Left lobe of liver (tissue), 2 donors: ENCODE measurements at regions not wholly inside any gene's neighbourhood (a gene's known extent, or its start where the extent isn't known, plus 50 kb on each side); places are given as distances from the start of the nearest gene placed in this dataset.

Source experiments
- ATAC-seq: fragments of 200-7000 bp; cut with Tn5 transposase; one replicate; pipeline ENCODE4 v1.9.1; 2020; ENCODE audit warnings: mild to moderate bottlenecking, moderate library complexity
- DNase-seq: peaks from one replicate; pipeline ENCODE4 v3.0.0-alpha.2; 2020; ENCODE audit warnings: low spot score
- donor health status: DM: no; HTN: no; CAD: no; lungs with moderate emphysema.
- donor health status: DM: no; HTN: yes; CAD: no.

GRCh38 chr18:65326805-65327204 lies 424.0 kb upstream of the CDH7 start:
- DNase-seq (no peak), ATAC-seq (no peak)

- DNase-seq = no peak
- no peak for ATAC-seq
Measured at GRCh38 chr18:65322895-65323294, 427.9 kb upstream of the CDH7 start.

DNA sequence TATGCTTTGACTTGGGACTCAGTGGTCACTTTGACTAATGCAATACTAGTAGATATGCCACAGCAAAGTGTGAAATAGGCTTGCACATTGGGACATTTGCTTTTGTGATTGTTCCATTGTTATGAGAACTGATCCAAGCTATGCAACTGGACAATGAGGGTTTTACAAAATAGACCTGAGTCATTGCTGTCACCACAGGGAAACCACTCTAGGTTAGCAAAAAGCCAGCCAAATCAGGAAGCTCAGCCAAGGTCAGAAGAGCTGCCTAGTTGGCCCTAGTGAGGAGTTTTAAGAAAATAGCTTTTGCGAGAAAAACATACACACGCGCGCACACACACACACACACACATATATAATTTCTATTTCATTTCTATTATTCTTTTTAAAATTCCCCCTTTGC lies 452.4 kb upstream of the CDH7 start:
- no peak for ATAC-seq
- DNase-seq = no peak

DNA sequence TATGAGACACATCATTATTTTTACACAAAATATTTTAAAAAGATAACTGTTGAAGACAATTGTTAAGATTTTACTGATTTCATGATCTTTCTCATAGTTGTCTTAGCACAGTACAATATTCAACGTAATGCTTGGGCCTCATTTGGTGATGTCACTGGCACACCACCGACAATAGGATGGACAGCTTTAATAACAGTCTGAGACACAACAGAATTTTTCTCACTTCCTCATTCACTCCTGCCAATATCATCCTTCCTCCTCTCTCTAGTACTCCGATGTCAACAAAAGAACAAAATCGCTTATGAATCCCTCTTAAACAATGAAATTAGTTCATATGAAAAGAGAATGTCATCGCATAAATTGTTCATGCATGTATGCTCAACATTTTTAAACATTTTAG lies 461.9 kb upstream of the CDH7 start:
- DNase-seq = no peak
- no peak for ATAC-seq

DNA sequence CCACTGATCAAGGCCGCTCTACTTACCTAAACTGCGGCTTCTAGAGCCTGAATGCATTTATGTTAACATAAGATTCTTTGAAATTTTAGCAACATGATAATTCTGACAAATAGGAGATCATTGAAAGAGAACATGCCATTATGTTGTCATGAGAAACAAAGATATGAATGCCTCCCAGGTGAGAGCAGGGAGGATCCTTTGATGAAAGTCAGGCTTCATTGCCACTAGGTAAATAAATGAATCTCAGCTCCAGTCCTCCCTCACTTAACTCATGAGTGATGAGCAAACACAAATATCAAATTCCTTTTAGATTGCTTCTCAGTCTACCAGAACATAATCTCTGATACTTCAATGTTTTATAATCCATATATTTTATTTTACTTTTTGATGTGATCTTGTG lies 463.2 kb upstream of the CDH7 start:
- no peak for ATAC-seq
- DNase-seq = no peak

DNA sequence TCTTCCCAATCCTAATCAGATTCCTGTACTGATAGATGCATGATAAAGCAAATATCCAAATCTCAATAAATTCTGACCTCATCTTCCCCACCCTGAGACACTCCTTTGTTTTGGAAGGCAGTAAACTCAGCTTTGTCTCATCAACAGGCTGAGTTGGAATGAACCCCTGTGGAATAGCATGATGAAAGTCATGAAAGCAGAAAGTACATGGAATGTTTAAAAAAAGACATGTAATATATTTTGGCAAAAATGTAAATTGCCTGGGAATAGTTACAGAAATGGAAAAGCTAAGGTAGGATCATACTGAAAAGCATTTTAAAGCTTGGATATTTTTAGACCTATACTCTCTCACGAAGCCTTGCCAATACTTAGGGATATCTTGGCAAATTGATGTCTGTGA lies 468.7 kb upstream of the CDH7 start:
- no peak for ATAC-seq
- no peak for DNase-seq

GRCh38 chr18:65279668-65280305 lies 471.0 kb upstream of the CDH7 start:
- DNase-seq = no peak
- ATAC-seq = no peak

DNA sequence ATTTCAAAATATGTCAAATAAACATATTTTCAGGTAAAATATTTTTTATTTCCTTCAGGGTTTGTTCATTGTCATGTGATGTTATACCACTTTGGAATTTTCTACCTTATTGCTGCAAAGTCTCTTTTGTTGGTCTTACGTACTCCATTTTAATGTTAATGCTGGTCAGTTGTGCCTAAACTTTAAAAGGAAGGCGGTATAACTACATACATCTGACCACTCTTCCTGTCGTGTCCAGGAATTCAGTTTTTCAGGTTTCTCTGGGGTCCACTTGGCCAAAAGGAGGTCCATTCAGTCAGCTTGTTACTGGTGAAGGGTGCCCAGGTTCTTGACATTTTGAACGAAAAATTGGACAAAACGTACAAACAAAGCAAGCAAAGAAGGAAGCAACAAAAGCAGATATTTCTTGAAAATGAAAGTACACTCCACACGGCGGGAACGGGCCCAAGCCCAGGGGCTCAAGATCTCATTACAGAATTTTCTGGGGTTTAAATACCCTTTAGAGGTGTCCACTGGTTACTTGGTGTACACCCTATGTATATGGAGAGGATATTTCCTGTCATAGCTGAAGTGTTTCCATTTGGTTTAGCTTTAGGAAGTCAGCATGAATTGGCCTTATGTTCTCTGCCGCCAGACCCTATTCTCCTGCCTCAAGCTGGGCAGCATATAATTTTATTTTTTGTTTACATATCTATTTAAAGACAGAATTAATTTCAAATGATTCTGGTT lies 471.7 kb upstream of the CDH7 start:
- DNase-seq (no peak), ATAC-seq (no peak)

DNA sequence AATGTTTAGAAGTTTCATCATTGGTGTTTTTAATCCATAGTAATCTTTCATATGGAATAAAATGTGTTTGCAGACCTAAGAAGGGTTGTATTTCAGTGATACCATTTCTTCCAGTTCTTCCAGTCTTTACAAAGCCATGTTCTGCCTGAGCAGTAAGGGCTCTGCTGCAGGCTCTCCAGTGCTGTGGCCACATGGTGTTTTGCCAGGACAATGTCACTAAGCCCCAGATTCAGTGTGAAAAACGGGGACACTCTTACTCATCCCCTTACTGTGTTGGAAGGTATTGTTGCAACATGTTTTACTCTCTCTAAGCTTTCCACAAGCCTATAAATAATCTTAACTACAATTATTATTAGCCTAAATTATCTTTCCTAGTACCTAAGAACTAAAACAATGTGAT lies 481.4 kb upstream of the CDH7 start:
- ATAC-seq (no peak), DNase-seq (no peak)

DNA sequence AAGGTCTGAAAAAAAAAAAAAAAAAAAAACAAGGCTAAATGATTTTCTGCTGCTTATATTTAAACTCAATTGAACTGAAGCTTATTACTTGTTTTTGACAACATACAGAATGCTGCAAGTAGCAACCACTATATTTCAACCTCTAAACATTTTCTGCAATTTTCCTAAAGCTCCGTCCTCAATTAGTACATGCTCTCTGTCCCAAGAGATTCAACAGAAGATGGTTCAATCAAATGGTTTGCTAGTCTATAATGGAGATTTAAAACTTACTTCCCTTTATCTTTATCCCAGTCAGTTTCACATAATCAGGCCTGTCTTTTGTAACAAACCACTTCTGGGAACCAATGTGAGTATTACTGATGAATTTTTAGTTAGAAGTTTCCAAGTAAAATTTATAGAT lies 485.1 kb upstream of the CDH7 start:
- no peak for DNase-seq
- ATAC-seq = no peak

GRCh38 chr18:65260030-65260429 lies 490.8 kb upstream of the CDH7 start:
- DNase-seq (no peak), ATAC-seq (no peak)

DNA sequence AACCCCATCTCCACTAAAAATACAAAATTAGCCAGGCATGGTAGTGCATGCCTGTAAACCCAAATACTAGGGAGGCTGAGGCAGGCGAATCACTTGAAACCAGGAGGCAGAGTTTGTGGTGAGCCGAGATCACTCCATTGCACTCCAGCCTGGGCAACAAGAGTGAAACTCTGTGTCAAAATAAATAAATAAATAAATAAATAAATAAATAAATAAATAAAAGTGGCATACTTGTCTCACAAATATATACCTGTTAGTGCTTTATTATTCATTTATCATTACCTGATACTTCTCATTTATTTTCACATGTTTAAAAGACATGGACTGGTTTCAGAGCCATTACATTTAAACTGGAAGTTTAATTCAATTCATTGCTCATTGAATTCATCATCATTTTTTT lies 491.4 kb upstream of the CDH7 start:
- DNase-seq (no peak), ATAC-seq (no peak)

GRCh38 chr18:65257149-65257548 lies 493.7 kb upstream of the CDH7 start:
- no peak for DNase-seq
- ATAC-seq = no peak

- no peak for DNase-seq
Measured at GRCh38 chr18:65255417-65255816, 495.4 kb upstream of the CDH7 start.

GRCh38 chr18:65239787-65240186 lies 511.0 kb upstream of the CDH7 start:
- DNase-seq (no peak), ATAC-seq (no peak)

More at GRCh38 chr18:65255417-65255816, 495.4 kb upstream of the CDH7 start:
- ATAC-seq = no peak

DNA sequence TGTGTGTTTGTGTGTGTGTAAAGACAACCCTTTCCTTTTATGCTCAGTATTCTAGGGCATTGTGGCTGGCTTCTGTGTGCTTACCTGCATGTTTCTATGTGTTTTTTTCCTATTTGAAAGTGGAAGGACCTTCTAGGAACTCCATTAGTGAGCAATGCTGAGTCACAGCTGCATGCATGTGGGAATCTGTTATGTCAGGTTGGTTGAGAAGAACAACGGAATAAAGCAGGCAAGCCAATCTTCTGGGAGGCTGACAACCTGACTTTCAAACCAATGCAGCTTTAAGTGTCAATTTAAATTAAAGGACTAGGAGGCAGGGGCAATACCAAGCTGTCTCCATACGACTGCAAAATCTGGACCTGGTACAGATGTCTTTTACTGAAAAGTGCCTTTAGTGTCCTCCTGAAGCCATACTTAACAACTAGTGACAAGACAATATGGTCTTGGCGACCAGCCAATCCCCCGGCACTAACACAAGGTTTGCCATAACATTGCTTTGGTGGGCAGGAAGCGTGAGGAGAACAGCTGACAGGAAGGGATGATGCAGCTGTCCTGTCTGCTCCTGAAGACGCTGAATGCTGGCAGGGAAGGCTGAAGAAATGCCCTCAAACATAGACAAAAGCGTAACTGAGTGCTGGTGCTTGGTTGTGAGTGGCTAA lies 514.7 kb upstream of the CDH7 start:
- DNase-seq (no peak), ATAC-seq (no peak)

GRCh38 chr18:65230311-65230710 lies 520.5 kb upstream of the CDH7 start:
- ATAC-seq = no peak
- no peak for DNase-seq

DNA sequence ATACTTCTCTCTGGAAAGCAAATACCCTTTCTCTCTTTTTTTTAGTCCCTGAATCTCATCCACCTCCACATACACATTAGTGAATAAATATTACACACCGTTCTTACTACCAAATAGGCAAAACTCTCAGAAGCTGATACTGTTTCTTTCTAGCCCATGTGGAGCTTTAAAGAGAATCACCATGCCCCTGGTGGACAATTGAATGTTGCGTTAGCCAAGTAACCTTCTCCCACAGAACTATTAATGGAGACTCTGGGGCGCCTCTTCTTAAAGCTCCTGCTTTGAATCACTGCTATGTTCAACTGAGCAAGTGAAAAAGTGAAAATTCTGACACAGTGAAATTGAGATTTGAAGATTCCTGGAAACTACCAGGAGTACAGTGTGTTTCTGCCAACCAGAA lies 522.8 kb upstream of the CDH7 start:
- ATAC-seq = no peak
- DNase-seq = no peak

- DNase-seq (no peak), ATAC-seq (no peak)
Measured at GRCh38 chr18:65221736-65222135, 529.1 kb upstream of the CDH7 start.

GRCh38 chr18:65221115-65221514 lies 529.7 kb upstream of the CDH7 start:
- DNase-seq (no peak), ATAC-seq (no peak)

GRCh38 chr18:65215865-65216466 lies 534.8 kb upstream of the CDH7 start:
- ATAC-seq (no peak), DNase-seq (no peak)

GRCh38 chr18:65214456-65214855 lies 536.4 kb upstream of the CDH7 start:
- DNase-seq (no peak), ATAC-seq (no peak)
